SH-SY5Y (cell line): ENCODE measurements at regions not wholly inside any gene's neighbourhood (a gene's known extent, or its start where the extent isn't known, plus 50 kb on each side); places are given as distances from the start of the nearest gene placed in this dataset.

Experiments
- GATA2 ChIP-seq: IDR thresholded peaks from 2 replicates; pipeline ENCODE4 v1.6.1; 2011; ENCODE audit warnings: mild to moderate bottlenecking, low read depth, low read length
- GATA3 ChIP-seq: IDR thresholded peaks from 2 replicates; pipeline ENCODE4 v1.6.1; 2011; ENCODE audit warnings: low read depth, mild to moderate bottlenecking, low read length, moderate library complexity

GRCh38 chr13:95375706-95376105, 74.5 kb upstream of the ABCC4 start:
- no peak for TF ChIP-seq GATA3
- TF ChIP-seq GATA2 = no peak
